Tibial artery (tissue), 4 donors: ENCODE measurements at regions not wholly inside any gene's neighbourhood (a gene's known extent, or its start where the extent isn't known, plus 50 kb on each side); places are given as distances from the start of the nearest gene placed in this dataset.

Experiments used
- DNase-seq, 2 donors: peaks; one replicate each; pipeline ENCODE4 v3.0.0-alpha.2; 2019
- H3K27ac ChIP-seq, 2 donors: fragments of 200-600 bp; sonication (generic) in 1 of 2; 1 replicate in 1 of 2; 2 replicates in 1 of 2; pipeline ENCODE4 v1.5.1; 2018 to 2019; ENCODE audit warnings: mild to moderate bottlenecking in 1 of 2
- H3K27me3 ChIP-seq, 2 donors: fragments of 200-600 bp; sonication (generic) in 1 of 2; one replicate each; pipeline versions ENCODE4 v1.5.1 to v1.6.0; 2016 to 2019
- H3K36me3 ChIP-seq, 3 donors: fragments of 200-600 bp; sonication (generic) in 2 of 3; one replicate each; pipeline ENCODE4 v1.5.1; 2016 to 2019; ENCODE audit warnings: mild to moderate bottlenecking in 2 of 3
- H3K4me1 ChIP-seq, 4 donors: fragments of 200-600 bp; sonication (generic) in 2 of 4; 1 replicate in 3 of 4; 2 replicates in 1 of 4; pipeline ENCODE4 v1.5.1; 2016 to 2019
- H3K4me3 ChIP-seq, 2 donors: fragments of 200-600 bp; sonication (generic) in 1 of 2; 1 replicate in 1 of 2; 2 replicates in 1 of 2; pipeline ENCODE4 v1.5.1; 2018 to 2019; ENCODE audit warnings: mild to moderate bottlenecking in 2 of 2
- H3K9me3 ChIP-seq, 3 donors: fragments of 200-600 bp; sonication (generic) in 1 of 3; one replicate each; pipeline ENCODE4 v1.5.1; 2016 to 2019
- intact Hi-C: fragments of 100-400 bp; cut with DNase I; formaldehyde crosslinking; loops from one replicate; pipeline ENCODE4 v1.15.0; 2023; ENCODE audit warnings: low total_unique reads
- TF ChIP-seq, protein P1 (sequence below), 2 experiments: fragments of 200-600 bp in 1 of 2; fragments of 450-650 bp in 1 of 2; IDR thresholded peaks; one replicate each; pipeline ENCODE4 v1.5.1; 2017 to 2019; ENCODE audit warnings: antibody characterized with exemption in 2 of 2, mild to moderate bottlenecking in 1 of 2, moderate library complexity in 1 of 2

DNA sequence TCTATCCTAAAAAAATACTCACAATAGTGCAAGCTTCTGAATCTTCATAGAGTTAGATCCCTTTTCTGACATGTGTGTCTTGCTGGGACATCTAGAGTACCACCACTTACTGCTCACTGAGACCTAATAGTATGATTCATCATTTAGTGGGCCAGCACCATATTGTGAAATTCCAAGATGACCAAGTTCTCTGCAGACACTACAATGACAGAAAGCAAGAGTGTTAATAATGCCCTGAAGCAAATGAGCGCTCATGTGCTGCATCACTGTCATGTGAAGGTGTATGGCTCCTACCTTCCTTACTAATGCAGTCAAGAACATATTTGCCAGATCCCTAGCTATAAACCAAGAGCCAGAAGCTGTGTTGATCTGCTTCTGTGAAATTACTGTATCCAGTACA, 606.2 kb upstream of the NXPH2 start:
- Histone ChIP-seq H3K4me3 (no peak overlapping the region), H3K9me3 (no peaks in the 10 kb centered on the region), H3K27ac (no peak overlapping the region), H3K36me3 (no peaks in the 10 kb centered on the region), H3K27me3 (no peaks in the 10 kb centered on the region), H3K4me1 (no peaks in the 10 kb centered on the region)
- TF ChIP-seq, protein P1, sequence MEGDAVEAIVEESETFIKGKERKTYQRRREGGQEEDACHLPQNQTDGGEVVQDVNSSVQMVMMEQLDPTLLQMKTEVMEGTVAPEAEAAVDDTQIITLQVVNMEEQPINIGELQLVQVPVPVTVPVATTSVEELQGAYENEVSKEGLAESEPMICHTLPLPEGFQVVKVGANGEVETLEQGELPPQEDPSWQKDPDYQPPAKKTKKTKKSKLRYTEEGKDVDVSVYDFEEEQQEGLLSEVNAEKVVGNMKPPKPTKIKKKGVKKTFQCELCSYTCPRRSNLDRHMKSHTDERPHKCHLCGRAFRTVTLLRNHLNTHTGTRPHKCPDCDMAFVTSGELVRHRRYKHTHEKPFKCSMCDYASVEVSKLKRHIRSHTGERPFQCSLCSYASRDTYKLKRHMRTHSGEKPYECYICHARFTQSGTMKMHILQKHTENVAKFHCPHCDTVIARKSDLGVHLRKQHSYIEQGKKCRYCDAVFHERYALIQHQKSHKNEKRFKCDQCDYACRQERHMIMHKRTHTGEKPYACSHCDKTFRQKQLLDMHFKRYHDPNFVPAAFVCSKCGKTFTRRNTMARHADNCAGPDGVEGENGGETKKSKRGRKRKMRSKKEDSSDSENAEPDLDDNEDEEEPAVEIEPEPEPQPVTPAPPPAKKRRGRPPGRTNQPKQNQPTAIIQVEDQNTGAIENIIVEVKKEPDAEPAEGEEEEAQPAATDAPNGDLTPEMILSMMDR (IDR thresholded peaks at IDR 0.05) = no peak
- no peak for DNase-seq
- intact Hi-C loops = no loop called here

DNA sequence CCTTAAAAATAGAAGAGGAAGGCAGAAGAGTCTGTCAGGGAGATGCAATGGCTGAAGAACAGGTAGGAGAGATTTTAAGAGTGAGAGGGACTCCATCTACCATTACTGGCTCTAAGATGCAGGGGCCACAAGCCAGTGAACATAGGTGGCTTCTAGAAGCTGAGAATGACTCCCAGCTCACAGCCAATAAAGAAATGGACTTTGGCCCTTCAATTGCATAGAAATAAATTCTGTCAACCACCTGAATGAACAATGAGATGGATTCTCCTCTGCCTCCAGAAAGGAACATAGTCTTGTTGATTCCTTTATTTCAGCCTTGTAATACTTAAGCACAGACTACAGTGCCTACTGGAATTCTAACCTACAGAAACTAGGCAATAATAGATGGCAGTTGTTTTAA, 603.3 kb upstream of the NXPH2 start:
- Histone ChIP-seq H3K4me1 (no peaks in the 10 kb centered on the region), H3K9me3 (no peaks in the 10 kb centered on the region), H3K27me3 (no peaks in the 10 kb centered on the region), H3K36me3 (no peaks in the 10 kb centered on the region), H3K4me3 (no peak overlapping the region), H3K27ac (no peak overlapping the region)
- TF ChIP-seq, protein P1 (IDR thresholded peaks at IDR 0.05) = no peak
- no peak for DNase-seq
- intact Hi-C loops = no loop called here

DNA sequence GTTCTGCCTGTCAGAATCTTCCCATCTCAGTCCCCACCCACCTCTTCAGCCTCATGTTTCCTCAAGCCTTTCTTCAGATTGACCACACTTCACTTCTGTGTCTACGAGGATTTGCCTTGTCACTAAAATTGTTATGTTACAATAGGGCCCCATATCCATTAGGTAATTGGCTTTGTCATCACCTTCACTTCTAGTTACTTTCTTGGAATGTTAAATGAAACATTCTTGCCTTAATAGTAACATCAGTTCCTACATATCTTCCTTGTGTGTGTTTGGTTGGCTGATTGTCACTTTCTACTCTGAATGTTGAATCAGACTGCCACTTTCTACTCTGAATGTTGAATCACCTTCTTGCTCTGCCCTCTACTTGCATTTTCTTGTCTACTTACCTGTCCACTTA, 599.9 kb upstream of the NXPH2 start:
- intact Hi-C loops = no loop called here
- H3K27ac ChIP-seq = no peak overlapping the region
- TF ChIP-seq, protein P1 (IDR thresholded peaks at IDR 0.05) = no peak
- no peaks in the 10 kb centered on the region for H3K36me3 ChIP-seq
- no peak for DNase-seq
- H3K27me3 ChIP-seq = no peaks in the 10 kb centered on the region
- no peaks in the 10 kb centered on the region for H3K9me3 ChIP-seq
- no peaks in the 10 kb centered on the region for H3K4me1 ChIP-seq
- no peak overlapping the region for H3K4me3 ChIP-seq

DNA sequence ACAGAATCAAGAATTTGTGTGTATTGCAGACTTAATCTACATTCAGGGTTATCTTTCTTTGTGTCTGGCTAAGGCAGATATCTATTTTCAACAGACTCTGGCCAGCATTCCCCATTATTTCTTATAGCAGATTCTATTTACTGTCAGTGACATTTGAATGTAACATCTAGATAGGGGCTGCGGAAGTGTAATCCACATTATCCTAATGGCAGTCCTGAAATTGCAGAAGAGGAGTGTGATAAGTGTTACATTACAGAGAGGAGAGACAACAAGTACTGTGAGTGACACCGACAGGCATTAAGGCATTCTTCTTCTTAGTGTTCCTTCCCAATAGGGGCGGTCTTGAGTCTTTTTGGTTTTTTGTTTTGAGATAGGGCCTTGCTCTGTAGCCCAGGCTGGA, 598.2 kb upstream of the NXPH2 start:
- intact Hi-C loops = no loop called here
- Histone ChIP-seq H3K27me3 (no peaks in the 10 kb centered on the region), H3K27ac (no peak overlapping the region), H3K4me3 (no peak overlapping the region), H3K4me1 (no peaks in the 10 kb centered on the region), H3K9me3 (no peaks in the 10 kb centered on the region), H3K36me3 (no peaks in the 10 kb centered on the region)
- DNase-seq = no peak
- TF ChIP-seq, protein P1 (IDR thresholded peaks at IDR 0.05) = no peak

DNA sequence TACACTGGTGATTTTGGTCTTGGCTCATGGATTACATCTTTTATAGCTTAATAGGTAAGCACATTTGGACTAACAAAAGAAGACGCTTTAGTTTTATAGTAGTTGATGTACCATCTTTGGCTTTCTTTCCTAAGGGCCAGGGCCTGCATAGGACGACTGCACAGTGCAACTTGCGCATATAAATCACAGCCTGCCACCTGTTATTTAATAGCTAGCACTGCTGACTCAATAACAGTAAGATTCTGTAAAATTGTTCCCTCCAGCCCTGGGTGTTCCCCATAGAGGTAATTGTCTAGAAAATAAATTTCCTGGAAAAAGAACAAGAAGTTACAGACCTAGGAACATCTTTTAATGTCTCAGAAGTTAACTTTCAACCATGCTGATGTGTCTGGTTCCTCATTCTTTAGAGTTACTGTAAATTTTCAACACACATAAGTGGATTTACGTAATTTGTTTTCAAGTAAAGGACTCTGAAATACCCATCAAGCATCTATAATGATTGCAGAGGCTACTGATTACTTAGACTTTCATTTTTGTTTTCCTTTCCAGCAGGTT, 594.2 kb upstream of the NXPH2 start:
- TF ChIP-seq, protein P1 (IDR thresholded peaks at IDR 0.05) = no peak
- no peaks in the 10 kb centered on the region for H3K27me3 ChIP-seq
- intact Hi-C loops = no loop called here
- H3K9me3 ChIP-seq = no peaks in the 10 kb centered on the region
- no peak for DNase-seq
- no peak overlapping the region for H3K27ac ChIP-seq
- no peaks in the 10 kb centered on the region for H3K4me1 ChIP-seq
- no peaks in the 10 kb centered on the region for H3K36me3 ChIP-seq
- no peak overlapping the region for H3K4me3 ChIP-seq
